Right lung (tissue), 2 donors: ENCODE measurements at regions not wholly inside any gene's neighbourhood (a gene's known extent, or its start where the extent isn't known, plus 50 kb on each side); places are given as distances from the start of the nearest gene placed in this dataset.

Experiments used
- DNase-seq, 2 donors: peaks; one replicate each; pipeline ENCODE4 v3.0.0-alpha.2; 2013

DNA sequence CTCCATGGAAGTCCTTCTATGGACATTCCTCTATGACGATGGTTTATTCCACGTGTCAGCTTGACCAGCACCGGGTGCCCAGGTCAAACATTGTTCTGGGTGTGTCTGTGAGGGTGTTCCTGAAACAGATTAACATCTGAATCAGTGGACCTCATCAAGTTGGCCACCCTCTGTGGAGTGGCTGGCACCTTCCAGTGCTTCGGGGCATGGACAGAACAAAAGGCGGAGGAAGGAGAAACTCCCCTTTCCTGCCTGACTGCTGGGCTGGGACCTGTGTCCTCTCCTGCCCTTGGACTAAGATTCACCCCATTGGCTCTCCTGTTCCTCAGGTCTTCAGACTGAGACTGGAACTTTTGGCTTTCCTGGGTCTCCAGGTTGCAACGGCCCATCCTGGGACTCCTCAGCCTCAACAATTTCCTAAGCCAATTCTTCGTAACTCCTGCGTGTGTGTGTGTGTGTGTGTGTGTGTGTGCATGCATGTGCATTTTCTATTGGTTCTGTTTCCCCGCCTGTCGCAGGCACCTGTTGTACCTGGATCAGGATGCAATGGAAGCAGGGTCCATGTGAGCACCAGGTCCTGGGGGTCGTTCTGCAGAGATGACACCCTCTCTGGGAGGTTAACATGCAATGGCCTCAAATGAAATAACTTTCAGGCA lies 357.2 kb upstream of the SALL3 start:
- DNase-seq, result no peak

DNA sequence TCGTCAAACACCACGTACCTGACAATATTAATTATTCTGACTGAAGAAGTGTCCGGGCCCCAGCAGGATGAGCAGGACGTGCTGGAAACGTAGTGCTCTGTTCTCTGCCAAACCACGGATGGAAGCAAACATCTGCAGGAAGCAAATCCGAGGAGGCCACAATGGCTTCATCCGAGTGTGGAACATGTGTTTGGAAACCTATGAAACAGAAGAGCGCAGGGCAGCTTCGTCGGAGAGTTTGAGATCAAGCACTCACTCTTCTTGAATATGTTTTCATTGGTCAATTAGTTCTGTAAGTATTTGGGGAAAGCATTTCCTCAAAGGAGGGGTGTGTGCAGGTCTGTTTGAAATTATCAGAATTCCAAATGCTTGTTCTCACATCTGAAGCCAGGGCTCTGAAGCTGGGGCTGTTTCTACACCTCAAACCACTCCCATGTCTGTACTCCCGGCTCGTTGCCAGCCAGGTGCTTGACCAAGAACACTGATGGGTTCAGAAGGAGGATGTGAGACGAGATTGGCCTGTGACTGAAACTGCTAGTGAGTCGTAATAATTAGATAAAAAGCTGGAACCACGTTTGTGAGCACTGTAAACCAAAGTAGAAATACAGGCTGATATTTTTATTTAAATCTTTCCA lies 356.6 kb upstream of the SALL3 start:
- DNase-seq, result no peak

DNA sequence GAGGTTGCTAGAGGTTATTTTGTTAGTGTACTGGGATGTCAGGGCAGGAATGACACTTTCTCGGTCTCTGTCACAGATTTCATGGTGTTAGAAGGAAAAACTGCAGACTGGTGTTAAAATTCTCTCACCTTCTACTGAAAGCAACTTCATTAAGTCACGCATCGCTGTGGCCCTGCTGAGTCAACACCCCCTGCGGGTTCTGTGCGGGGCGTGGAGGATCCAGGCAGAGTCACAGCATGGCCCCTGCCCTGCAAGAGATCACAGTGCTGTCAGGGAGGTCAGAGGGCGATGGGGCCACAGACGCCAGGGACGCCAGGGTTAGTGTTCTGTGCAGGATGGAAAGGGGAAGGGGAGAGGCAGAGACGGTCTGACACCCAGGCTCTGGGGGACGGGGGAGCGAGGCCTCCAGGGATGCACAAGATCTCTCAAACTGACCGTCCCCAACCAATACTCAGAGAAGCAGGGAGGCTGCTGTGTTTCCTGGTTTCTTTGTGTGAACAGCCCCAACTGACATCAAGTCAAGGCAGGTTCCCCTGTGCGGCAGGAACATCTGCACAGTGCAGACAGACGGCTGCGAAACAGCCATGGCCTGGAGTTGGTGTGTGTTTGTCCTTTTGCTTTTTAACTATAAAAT lies 354.9 kb upstream of the SALL3 start:
- no peak for DNase-seq

DNA sequence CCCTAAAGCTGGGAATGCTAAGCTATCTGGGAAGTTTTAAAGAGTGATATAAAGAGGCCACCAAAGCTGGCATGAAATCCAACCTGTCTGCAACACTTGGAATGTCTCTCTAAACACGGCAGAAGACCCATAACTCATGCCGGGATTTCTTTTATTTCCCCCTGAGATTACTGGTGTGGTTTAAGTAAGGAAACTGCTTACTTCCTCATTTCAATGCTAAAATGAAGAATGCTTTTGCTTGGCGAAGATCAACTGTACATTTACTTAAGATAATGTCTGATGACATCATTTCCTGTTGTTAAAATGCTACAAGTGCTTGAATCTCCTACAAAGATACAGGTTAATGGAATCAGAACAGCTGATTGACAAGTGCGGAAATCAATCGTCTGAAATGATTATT lies 353.8 kb upstream of the SALL3 start:
- no peak for DNase-seq

DNA sequence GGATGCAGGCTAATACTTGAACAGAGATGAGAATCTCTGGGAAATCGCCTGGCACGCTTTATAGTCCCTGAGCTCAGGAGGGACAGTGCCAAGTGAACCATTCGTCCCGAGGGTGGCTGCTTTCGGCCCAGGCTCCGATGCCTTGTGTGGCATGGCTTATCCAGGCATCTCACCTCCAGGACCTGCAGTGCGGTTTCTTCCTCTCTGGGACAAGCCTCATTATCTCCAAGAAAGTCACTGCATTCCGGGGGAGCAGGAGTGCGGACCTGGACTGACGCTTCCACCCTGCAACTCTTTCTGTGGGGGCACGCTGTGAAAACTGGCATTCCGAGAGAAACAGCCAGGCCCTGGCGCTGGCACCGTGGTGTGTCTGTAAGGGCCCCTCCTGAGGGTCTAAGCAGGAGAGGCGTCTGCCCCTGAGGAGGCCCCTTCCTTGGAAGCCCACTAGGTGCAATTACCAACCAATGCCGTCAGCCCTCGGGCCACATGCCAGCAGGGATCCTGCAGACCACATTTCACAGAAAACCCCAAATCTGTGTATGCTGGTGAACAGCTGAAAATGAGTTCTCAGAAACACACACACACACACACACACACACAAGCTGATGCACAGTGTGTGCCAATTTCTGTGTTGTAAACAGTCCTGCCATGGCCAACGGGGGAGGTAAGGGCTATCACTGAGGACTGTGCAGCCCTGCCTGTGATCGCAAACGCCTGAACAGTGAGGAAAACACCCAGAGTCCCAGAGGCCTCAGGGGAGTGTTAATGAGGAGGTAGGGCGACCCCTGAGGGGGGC lies 351.9 kb upstream of the SALL3 start:
- DNase-seq, result peak; percentile 19 to 25

DNA sequence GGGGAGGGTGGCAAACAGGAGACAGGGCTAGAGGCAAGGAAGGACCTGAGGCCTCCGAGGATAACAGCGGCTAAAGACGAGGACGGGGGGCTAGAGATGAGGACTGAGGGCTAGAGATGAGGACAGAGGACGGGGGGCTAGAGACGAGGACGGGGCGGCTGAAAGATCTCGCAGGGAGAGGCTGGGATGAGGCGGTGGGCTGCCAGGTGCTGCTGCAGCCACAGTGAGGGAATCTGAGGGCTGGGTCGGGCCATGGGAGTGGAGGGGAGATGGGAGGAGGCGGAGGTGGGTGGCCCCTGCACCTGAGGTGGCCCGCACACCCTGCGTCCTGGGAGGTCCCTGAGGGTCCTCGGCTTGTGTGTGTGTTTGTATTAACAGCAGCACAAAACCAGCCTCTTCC lies 350.2 kb upstream of the SALL3 start:
- DNase-seq, result no peak

DNA sequence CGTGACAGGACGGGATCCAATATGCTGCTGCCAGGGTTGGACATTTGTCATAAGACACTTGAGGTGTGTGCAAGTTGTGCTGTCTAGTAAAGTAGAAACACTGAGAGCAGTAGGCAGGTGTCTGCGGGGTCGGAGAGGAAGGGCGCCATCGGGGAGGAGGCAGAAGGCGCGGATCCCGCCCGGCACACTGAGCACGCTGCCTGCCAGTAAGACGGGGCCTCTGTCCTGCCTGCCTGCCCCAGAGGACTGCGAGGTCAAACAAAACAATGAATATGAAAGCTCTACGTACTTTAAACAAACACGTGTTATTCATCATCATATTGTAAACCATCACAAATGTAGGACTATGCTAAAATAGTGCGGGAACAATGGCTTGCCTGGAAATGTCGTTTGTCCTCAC lies 349.3 kb upstream of the SALL3 start:
- DNase-seq, result no peak

DNA sequence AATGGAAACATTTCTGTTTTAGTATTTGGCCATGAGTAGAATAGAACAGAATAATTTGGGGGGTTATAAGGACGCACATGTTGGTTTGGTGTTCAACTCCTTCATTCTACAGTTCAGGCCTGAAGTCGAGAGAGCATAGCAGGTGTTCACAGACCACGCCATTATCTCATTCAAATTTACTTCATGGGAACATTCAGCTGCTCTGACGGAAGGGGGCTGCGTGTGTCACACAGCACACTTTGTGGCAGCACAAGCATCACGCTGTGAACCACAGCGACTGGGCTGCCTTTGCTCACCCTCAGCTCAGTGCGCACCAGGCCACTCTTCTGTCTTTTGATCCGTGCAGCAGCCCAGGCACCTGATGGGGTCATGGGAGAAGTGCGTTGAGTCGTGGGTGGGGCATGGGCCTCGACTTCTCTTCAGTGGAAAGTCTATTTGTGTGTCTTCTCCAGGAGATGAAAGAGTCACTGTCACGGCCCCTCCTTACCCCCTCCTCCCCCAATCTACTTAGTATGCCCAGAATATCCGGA lies 348.6 kb upstream of the SALL3 start:
- DNase-seq, result no peak

DNA sequence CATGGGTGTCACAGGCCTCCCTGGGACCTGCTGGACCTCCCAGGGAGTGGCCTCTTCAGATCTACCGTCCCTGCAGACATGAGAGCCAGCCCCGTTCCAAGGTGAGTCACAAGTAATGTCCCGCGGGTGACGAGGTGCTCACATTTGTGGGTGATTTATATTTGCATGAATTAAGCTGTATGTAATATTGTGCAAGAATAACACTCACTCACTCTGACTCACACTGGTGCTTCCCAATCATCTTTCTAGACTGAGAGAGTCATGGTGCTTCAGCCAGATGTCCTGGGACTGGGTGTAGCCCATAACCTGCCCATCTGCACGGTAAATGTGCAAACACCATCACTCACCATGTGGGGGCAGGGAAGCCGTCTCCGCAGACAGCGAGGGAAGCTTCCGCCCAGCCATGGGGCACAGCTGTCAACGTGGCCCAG lies 347.5 kb upstream of the SALL3 start:
- no peak for DNase-seq

DNA sequence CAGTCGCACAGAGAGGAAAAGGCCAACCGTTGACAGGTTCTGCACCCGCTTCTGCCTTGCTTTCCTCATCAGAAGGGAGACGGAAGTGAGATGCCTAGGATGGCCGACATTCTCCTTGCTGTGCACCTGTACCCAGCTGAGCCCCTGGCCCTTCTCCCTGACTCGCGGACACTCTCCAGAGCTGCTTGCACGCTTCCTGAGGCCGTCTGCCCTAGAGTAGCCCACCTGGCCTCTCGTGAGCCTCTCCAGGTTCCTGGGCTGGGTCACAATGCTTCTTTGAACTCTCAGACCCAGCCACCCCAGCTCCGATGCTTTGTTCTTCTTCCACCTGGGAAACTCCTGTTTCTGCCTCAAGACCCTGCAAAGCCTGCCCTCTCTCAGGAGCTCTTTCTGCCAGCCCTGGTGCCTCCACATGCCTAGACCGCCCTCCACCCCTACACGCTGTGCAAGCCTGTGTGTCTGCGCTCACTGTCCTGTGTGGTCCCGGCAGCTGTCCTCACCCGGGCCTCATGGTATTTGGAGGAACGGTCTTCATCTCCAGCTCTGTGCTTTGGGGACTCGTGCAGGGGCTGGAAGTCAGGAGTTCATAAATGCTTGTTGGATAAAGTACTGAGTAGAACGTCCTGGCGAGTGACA lies 345.4 kb upstream of the SALL3 start:
- no peak for DNase-seq

DNA sequence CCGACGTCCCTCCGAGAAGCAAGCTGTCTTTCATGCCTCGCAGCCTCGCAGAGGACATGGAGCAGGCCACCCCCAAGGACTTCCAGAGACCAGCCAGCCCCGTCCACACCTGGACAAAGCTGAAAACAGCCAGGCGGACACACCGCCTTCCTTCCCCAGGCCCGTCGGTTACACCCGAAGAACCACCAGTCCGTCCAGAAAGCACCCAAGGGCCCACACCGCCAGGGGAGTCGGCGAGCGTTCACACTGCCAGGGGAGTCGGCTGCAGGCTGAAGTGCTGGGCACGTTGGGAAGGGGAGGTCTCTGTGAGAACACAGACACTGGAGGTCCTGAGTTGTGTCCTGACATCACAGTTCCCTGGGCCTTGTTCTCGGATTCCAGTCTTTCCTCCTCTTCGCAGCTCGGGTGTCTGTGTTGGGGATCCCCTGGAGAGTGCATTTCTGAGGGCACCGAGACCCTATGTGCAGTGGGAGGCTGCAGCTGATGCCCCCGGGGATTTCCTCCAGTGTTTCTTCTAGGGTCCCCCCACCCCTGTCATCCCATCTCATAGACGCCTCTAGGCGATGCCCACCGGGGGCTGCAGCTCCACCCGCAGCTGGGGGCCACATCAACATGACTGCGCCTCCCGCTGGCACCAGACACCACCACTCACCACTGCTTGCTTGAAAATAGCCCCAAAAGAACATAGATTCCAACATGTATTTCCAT lies 344.4 kb upstream of the SALL3 start:
- DNase-seq, result no peak

DNA sequence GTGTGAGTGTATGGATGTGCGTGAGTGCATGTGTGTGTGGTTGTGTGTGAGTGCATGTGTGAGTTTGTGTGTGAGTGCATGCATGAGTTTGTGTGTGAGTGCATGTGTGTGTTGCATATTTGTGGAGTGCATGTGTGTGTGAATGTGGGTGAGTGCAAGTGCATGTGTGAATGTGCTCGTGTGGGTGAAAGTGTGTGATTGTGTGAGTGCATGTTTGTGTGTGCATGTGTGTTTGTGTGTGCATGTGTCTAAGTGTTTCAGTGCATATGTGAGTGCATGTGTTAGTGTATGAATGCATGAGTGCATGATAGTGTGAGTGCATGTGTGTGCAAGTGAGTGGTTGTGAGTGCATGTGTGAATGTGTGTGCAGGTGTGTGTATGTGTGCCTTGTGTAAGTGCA lies 343.4 kb upstream of the SALL3 start:
- DNase-seq, result no peak

DNA sequence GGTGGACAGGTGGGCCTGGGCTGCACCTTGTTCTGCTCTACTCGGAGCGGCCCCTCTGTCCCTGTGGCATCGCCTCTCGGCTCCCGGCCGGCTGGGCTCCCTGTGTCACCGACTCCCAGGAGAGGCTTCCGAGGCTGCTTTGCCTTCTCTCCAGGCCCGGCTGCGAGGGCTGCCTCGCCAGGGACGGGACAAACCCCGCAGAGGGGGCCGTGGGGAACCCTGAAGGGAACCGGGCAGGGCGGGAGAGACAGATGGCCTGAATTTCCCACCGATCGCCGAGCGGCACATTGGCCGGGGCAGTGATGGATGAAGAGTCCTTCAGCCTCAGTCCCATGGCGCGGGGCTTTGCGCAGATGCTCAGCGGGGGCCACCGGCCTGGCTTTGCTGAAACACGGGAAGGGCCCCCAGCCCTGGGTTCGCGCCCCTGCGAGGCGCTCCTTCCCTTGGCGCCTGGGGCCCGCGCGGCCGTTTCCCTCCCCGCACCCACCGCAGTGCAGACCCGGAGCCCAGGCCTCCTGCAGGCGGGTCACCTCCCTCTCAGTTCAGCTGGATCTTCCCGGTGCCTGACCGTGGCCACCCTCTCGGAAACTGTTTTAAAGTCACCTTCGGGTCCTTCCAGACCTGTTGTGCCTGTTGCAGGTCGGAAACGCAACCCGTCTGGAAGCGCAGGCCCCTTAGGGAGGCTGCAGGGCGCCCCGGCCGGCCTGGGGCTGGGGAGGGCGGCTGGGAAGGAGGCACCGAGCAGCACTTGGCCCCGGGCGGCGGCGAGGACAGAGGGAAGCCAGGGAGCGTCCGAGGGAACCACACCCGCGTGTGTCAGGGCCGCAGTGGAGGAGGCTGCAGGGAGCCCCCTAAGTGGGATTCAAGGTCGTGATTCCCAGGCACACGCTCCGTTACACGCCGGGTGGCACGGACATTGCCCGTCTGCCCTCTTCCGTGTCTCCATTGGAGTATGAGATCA lies 341.9 kb upstream of the SALL3 start:
- no peak for DNase-seq

DNA sequence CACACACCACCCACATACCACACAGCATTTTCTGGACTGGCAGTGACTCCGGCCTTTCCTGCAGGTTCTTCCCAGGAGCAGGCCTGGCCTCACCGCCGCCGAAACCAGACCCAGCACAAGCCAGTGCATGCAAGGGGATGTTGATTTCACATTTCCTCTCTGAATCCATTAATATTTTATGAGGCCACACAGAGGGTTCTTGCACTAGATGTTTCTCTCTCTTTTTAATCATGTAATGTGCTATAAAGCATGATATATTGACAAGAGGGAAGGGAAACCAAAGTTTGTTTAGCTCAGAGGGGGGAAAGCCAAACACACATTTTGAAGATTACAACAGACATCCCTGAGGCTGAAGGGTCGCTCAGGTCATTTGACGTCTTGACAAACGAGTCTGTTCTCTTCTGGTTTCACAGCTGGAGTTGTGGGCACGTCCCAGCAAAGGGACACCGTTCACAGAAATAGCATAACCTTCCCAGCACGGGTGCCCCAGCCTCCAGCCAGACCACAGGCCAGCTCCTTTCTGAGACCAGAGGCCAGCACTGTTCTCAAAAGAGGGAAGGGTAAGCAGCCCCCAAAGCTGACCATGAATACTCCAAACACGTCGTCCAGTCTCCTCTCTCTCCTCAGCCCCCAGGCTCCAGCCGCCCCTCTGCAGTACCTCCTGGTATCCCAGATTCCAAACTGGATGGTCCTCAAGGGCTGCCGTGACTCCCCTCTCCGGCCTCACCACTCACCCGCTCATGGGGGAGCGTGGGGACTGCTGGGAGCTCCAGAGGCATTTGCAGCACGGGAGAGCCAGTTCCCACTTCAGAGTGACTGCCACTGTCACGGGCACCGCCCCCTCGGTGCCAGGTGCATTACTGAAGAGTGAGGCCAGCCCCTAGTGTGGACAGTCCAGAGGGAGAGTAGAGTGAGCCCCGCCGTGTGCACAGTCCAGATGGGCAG lies 340.3 kb upstream of the SALL3 start:
- DNase-seq, result no peak

DNA sequence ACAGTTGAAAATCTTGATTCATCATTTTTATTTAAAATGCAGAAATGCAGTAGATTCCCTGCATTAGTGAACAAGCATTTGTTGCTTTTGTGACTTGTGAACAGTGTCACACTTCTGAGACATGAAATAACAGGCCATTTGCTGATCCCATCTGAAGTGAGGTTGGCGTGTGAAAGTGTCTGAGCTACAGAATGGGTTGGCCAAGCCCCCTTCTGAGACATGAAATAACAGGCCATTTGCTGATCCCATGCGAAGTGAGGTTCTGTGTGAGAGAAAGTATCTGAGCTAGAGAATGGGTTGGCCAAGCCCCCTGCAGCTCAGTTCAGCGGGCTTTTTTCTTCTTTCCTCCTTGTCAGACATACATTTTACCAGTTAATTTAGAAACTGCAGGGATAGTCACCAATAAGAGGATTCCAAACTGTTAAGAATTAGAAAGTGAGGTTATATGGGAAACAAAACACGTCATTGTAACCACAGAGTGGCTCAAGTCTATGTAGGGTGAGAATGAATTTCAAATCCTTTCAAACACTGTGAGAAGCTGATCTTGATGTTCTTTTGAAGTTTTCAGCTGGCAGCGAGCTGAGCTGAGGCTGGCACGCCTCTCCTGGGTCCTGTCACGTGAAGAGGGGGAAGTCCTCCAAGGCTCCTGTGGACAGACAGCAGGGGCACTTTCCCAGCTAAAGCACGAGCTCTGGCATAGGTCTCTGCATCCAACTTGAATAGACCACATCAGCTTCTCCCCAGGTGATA lies 339.2 kb upstream of the SALL3 start:
- no peak for DNase-seq

DNA sequence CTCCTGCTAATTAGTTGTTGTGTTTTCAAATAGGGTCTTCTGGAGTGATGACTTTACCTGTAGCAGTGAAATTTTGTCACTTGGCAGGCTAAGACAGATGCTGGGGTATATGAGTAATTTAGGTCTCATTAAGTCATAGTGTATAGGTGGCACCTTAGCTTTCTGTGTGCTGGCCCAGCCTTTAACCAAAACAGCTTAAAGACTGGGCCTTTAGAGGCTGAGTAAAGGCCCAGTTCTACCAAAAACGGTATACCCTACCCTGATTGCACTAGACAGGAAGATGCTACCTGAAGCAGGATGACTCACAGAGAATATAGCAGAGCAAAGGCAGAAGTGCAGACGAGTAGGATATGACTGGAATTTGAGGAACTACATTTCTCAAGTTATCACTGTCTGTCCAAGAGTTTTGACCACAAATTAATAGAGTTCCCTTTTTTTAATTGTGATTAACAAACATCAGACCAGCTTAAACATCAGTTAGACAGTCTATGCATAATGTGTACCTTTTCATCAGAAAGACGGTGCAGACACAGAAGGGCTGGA lies 337.9 kb upstream of the SALL3 start:
- DNase-seq, result no peak

DNA sequence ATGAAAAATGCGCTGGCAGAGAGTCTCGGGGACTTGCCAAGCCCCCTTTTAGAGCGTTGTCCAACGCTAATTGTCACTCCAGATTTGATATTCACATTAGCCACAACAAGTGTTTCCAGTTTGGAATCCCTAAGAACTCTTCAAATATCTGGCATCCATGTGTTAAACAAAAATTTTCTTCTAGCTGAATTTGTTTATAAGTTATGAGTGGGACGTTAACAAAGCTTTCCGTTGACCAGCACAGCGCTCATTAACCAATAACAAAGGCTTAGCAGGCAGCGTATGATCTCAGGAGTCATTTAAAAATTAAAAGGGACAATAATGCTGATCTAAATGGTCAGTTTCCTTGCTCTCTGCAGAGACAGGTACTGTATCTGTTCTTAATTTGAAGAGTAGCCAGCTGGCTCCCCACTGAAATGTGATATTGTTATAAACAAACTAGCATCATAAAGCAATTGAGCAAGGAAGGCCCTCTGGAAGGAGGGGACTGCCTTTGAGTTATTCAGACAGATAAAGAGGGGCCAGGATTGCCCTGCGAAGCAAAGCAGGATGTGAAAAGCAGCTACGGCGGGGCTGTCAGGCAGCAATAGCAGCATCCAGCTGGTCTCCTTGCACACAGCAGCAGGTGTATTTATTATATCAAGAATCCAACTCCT lies 337.2 kb upstream of the SALL3 start:
- peak; percentile 27 to 34 for DNase-seq
